SH-SY5Y (cell line): ENCODE measurements at regions not wholly inside any gene's neighbourhood (a gene's known extent, or its start where the extent isn't known, plus 50 kb on each side); places are given as distances from the start of the nearest gene placed in this dataset.

ENCODE experiments used
- GATA2 ChIP-seq: IDR thresholded peaks from 2 replicates; pipeline ENCODE4 v1.6.1; 2011; ENCODE audit warnings: mild to moderate bottlenecking, low read depth, low read length
- GATA3 ChIP-seq: IDR thresholded peaks from 2 replicates; pipeline ENCODE4 v1.6.1; 2011; ENCODE audit warnings: low read depth, mild to moderate bottlenecking, low read length, moderate library complexity

- no peak for TF ChIP-seq GATA3
- TF ChIP-seq GATA2, result no peak
Observed at GRCh38 chr4:79241846-79242245, 84.0 kb downstream of the NAA11 start.
